ENCODE measurements at regions not wholly inside any gene's neighbourhood (a gene's known extent, or its start where the extent isn't known, plus 50 kb on each side); places are given as distances from the start of the nearest gene placed in this dataset.

DNA sequence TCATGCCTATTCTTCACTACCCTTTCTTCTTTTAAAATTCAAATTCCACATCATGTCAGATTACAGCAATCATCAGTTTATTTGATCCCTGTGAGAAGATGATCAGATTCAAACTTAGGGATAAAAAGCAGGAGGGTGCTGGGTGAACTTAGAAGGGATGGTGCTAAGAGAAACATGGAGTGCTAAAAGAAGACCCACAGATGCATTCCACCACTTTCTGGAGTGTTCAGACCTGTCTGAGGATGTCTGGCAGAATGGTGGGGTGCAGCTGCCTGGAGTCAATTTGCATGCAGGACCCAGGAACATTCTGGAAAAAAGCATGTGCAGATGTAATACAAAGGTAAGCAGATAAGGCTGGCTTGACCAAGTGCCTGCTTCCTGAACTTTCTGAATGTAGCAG, 372.9 kb upstream of the RUNX1 start:
- TF ChIP-seq, protein P1, sequence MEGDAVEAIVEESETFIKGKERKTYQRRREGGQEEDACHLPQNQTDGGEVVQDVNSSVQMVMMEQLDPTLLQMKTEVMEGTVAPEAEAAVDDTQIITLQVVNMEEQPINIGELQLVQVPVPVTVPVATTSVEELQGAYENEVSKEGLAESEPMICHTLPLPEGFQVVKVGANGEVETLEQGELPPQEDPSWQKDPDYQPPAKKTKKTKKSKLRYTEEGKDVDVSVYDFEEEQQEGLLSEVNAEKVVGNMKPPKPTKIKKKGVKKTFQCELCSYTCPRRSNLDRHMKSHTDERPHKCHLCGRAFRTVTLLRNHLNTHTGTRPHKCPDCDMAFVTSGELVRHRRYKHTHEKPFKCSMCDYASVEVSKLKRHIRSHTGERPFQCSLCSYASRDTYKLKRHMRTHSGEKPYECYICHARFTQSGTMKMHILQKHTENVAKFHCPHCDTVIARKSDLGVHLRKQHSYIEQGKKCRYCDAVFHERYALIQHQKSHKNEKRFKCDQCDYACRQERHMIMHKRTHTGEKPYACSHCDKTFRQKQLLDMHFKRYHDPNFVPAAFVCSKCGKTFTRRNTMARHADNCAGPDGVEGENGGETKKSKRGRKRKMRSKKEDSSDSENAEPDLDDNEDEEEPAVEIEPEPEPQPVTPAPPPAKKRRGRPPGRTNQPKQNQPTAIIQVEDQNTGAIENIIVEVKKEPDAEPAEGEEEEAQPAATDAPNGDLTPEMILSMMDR (IDR thresholded peaks at IDR 0.05): no peak
- TF ChIP-seq POLR2A (IDR thresholded peaks at IDR 0.05) (no peak), POLR2AphosphoS5 (IDR thresholded peaks at IDR 0.05) (no peak)

Data from upper lobe of left lung (tissue), 4 donors.